GM21786 (cell line): ENCODE measurements at regions not wholly inside any gene's neighbourhood (a gene's known extent, or its start where the extent isn't known, plus 50 kb on each side); places are given as distances from the start of the nearest gene placed in this dataset.

Experiments
- ATAC-seq: cut with Tn5 transposase; IDR thresholded peaks from one replicate; pipeline ENCODE4 v1.9.1; 2021; ENCODE audit not compliant: unreplicated experiment

DNA sequence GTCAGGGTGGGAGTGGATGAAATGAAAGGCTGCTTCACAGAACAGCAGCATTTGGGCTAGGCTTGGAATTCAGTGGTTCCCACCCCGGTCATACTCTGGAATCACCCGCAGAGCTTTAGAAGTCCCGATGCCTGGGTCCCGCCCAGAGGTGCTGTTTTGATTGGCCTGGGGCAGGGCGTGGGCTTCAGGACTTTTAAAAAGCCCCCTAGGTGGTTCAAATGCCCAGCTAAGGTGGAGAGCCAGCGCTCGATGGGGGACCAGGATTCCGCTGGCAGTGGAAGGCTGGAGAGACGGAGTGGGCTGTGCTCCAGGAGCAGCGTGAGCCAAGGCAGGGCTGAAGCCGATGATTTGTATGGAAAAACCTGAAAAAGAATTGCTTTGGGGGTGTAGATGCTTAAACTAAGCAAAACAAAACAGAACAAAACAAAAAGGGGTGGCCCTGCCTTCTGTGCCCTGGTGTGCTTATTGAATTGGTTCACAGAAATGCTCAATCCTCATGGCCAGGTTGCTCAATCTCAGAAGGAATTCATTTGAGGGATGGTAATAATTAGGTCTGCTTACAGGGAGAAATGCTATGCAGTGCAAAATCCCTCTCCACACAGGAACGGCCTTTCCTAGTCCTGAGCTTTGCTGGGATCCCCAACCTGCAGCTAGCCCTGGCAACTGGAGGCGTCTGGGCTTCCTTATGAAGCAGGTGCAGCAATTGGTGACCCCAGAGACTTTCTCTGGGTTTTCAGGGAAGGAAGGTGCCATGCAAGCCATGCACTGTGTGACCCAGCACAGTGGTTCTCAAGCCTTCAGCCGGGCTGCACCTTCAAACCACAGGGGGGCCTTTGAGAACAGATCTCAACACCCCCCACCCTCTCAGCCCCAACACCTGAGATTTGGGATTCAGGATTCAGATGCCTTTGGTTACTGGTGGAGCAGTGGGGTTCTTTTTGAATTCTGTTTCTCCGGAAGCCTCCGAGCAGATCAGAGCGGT, 174.0 kb upstream of the ZNF618 start:
- ATAC-seq: no peak

DNA sequence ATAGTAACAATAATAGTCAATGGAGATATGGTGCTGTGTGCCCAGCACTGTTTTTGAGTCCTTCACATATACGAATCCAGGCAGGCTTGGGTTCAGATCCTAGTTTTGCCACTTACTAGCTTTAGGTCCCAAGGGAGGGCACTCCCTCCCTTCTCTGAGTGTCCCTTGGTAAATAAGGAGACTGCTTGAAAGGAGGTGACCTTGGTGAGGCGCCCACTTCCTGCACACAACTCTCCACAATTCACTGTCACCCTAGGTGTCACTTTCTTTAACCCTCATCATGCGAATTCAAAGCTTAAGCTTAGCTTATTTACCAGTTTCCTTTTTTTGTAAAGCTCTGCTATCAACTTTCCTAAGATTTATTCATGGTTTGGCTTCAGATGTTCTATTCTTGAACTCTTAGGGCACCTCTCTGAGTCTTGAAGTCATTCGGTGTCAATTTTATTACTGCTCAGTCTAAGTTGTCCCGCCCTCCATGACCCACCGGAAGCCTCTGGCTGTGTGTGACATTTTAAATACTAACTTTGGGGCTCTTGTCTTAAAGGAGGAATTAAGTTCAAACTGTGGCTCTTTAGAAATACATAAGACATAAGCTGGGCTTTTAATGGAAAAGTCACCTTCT, 170.7 kb upstream of the ZNF618 start:
- no peak for ATAC-seq

DNA sequence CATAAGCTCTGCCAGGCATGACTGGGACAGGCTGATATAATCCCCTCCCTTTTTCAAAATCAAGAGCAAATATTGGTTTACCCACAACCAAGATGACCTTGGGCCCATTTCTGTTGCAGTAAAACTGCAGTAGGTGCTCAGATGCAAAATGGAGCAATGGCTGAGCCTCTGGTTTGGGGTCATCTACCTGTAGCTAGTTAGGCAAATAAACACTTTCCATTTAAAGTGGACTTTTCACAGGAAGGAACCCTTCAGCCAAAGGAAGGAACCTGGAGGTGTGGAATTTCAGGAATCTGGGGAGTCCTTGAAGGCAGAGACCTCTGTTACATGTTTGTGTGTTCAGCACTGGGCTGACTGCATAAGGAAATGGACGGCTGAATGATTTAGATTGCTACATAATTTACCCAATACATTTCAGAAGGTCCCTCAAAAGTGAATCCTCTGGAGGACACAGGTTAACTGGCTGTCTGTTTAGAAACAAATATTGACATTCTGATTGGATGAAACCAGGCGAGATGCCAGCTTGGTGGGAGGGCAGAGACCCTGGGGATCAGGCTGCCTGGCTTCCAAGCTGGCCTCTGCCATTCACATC, 170.1 kb upstream of the ZNF618 start:
- ATAC-seq: no peak

DNA sequence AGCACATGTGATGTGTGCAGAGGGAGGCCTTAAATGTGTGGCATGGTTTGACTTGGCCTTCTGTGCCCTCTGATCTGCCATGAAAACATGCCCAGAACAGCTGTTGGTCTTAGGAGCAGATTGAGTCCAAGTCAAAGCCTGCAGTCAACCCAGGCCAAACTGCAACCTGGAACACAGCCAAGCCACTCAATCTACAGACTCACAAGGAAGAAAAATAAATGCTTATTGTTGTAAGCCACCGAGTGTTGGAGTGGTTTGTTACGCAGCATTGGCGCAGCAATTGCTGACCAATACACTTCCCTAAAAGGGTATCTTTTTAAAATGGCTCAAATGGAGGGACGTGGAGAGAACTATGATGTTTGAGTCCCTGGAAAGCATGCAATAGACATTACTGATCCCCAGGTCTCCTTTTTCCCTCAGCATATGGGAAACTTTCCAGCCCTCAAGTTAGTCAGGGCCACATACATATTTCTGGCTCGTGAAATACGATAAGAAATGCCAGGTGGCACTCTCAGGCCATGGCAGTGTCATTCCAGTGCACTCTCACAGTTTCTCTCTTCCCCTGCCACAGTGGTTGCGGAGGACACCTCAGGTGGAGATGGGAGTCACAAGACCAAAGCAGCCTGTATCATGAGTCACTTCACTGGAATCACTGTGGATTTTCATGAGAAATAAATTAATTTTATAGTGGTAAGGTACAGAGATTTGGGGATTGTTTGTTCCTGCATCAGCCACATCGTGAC, 168.0 kb upstream of the ZNF618 start:
- no peak for ATAC-seq

DNA sequence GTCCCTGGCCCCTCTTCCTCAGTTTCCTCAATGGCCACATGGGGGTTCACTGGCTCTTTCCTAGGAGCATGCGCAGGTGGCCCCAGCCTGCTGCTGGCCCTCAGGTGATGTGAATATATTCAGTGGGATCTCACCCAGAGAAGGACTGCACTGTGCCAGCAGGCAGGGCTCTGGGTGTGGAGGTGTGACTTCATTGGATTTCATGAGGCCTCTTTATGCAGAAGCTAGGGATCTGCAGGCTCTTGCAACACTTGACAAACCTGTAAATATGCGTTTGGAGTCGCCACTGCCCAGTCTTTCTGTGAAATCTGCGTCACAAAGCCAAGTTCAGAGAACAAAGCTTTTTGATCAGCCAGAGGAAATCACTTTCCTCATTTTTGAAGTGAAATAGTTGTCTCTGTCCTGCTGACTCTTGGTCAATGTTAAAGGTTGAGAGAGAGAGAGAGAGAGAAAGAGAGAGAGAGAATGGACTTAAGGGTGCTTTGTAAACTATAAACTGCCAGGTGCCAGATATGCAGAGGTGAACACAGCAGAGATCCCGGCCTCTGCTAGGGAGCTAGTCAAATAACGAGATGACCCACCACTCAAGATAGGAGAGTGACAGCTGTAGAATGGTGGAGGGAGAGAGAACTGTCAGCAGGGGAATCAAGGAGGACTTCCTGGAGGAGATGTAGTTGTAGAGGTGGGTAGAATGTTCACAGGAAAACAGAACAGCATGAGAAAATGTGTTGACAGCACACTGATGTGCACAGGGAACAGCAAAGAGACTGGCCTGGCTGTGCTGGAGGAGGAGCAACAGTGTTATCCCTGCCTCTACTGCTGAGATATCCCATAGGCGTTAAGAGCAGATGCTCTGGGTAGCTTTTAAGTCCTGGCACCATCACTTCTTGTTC, 167.0 kb upstream of the ZNF618 start:
- ATAC-seq: no peak

DNA sequence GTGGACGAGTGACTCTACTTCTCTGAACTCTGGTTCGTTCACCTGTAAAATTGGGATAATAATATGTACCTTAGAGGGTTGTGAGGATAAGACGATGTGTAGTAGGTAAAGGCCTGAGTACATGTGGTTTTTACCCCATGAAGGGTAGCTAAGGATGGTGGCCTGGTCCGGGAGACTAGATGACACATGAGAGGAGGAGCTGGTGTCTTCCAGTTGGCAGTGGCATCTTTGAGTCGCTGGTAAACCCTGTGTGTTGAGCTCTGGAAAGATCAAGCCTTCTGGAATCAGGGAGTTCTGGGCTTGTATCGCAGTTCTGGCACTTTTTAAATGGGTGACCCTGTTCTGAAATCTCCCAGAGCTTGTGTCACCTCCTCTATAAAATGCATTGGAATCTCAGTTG, 166.4 kb upstream of the ZNF618 start:
- no peak for ATAC-seq

DNA sequence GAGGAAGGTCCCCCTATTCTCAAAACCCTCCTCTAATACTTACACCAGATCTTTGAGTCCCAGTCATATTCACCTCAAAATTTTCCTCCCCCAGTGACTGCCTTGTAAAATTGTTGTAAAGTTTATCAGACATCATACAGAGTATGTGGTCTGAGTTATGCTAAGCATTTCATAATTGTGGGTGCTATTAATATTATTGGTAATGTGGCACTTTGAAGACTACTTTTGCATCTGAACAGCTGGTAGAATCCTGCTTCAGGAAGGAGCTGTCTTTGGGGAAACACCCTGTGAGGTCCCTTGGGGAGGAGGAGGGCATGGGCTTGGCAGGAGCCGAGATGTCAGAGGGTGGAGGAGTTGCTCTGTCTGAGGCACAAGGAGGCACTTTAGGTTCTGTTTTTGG, 164.9 kb upstream of the ZNF618 start:
- no peak for ATAC-seq

DNA sequence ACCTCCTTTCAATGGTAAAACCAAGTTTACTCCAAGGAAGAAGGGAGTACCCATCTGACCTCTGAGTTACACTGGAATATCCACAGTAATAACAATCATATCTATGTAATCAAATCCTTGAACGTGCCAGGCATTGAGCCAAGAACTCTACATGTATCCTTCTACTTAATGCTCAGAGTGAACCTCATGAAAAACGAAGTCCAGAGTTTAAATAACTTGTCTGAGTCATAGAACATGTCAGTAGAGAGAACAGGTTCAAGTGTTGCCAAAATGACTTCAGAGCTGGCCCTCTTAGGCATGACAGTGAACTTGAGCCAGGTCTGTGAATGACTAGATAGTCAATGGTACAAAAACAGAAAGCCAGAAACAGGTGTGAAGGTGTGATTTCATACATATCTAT, 164.1 kb upstream of the ZNF618 start:
- no peak for ATAC-seq

DNA sequence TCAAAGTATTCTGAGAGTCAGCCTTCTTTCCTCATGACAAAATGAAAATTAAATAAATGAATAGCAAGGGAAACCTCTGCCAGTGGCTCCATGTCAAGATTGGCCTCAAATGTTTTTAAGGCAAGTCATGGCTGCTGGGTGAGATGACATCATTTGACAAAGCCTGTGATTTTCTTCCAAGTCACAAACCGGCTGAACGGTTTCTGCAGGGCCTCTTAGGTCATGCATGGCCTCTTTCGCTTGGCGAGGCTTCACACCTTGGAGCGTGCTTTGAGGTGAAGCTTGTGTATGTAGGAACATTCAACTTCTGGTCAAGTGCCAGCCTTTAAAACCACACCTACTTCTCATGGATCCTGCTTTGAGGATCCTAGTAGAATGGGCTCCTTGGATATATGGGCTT, 161.0 kb upstream of the ZNF618 start:
- ATAC-seq: no peak

DNA sequence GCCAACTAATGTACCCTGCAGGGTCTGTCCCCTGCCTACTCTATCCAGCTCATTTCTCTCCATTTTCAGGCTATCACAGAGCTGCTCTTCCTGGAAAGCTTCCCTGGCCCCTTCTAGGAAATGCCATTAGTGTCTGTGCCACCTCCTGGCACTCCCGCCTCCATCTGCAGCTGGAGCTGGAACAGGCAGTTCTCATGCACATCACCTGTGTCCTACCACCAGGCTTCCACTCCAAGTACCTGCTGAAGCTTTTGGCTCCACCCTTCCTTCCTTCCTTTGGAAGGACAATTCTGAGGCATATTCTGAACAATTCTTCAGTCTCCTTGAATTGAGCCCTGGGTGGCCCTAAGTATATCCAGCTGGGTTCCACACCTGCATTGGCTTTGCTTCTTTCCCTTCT, 156.2 kb upstream of the ZNF618 start:
- ATAC-seq: no peak

DNA sequence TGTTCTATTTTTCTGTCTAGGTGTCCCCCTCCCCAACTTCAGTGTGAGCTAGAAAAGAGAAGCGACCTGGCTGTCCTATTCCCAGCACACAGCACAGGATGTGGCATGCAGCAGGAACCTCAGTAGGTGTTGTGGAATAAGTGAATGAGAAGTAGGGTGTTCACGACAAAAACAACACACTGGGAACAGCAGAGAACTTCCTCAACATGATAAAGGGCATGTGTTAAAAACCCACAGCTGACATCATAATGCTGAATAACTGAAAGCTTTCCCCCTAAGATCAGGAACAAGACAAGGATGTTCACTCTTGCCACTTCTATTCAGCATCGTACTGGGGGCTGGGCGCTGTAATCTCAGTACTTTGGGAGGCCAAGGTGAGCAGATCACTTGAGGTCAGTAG, 155.6 kb upstream of the ZNF618 start:
- no peak for ATAC-seq

DNA sequence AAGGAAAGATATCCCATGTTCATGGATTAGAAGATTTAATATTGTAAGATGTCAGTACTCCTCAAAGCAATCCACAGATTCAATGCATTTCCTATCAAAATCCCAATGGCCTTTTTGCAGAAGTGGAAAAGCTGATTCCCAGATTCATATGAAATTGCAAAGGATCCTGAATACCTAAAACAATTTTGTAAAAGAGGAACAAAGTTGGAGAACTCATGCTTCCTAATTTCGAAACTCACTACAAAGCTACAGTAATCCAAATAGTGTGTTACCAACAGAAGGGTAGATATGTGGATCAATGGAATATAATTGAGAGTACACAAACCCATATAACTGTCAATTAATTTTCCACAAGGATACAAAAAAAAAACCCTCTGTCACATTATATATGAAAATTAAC, 154.3 kb upstream of the ZNF618 start:
- no peak for ATAC-seq

DNA sequence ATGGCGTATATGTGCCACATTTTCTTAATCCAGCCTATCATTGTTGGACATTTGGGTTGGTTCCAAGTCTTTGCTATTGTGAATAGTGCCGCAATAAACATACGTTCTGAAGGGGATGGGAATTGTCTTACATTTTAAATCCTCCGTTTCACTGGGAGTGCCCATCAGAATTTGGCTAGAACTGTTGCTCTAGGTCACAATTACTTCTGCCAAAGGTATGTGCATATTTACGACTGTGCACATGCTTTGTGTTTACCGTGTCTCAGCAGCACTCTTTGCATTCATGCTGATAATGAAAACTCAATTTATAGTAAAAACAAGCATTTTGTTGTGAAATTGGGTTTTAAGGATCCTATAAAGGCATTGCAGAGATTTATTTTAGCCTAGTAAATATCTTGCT, 151.9 kb upstream of the ZNF618 start:
- no peak for ATAC-seq

DNA sequence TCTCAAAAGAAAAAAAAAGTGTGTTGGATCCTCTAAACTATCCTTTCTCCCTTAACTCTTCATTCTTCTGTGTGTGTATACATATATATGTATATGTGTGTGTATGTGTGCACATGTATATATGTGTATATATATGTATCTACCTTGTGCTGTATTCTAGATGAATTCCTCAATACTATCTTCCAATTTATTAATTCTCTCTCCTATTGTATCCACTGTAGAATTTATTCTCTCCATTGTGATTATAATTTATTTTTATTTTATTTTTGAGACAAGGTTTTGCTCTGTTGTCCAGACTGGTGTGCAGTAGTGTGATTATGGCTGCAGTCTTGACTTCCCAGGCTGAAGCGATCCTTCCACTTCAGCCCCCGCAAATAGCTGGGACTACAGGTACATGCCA, 147.1 kb upstream of the ZNF618 start:
- no peak for ATAC-seq

DNA sequence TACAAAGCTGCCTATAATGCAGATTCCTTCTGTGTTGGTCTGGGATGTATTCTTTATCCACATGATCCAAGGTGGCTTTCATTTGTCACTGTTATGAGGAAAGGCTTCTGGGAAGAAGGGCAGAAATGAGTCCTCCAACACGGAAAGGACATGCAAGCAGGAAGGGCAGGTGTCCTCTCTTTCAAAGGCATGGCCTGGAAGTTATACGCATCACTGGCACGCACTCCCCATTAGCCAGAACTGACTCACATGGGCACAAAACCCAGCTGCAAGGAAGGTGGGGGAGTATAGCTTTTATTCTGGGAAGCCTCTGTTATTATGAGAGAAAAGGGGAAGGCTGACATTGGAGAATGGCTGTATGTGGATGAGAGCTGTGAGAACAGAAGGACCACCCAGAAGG, 141.3 kb upstream of the ZNF618 start:
- ATAC-seq: no peak

DNA sequence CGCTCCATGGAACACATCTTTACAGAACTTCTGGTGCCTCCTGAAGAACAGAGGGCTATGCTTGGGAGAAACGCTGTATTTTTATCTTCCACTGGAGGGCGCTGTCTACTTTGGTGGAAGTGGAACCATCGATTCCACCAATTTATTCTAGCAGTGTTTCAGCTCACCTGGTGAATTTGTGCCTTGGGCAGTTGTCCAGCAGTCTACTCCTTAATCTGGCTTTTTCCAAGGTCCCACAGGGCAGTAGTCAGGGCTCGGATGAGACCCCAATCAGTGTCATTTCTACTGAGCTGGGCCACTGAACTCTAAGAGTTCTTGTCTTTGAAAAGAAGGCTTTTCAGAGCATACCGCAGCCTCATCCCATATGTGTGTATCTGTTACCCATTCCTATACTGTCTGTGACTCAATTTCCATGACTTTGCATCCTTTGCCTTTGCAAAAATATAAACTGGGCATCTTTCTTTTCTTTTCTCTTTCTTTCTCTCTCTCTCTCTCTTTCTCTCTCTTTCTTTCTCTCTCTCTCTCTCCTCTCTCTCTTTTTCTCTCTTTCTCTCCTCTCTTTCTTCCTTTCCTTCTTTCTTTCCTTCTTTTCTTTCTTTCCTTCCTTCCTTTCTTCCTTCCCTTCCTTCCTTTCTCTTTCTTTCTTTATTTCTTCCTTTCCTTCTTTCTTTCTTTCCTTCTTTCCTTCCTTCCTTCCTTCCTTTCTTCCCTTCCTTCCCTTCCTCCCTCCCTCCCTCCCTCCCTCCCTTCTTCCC, 138.4 kb upstream of the ZNF618 start:
- ATAC-seq: no peak

DNA sequence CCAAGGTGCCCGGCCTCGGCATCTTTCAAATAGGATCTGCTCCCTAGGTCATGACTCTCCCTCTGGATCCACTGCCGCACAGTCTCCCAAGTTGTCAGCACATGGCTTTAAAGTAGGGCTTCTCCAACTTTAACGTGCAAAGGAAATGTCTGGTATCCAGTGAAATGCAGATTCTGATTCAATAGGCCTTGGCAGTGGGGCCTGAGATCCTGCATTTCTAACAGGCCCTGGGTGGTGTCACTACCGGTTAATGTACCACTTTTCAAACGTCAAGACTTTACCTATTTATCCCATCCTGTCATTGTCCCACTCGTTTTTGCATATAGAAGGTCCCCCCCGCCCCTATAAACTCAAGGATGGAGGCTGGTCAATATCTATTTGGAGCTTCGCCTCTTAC, 137.6 kb upstream of the ZNF618 start:
- no peak for ATAC-seq

DNA sequence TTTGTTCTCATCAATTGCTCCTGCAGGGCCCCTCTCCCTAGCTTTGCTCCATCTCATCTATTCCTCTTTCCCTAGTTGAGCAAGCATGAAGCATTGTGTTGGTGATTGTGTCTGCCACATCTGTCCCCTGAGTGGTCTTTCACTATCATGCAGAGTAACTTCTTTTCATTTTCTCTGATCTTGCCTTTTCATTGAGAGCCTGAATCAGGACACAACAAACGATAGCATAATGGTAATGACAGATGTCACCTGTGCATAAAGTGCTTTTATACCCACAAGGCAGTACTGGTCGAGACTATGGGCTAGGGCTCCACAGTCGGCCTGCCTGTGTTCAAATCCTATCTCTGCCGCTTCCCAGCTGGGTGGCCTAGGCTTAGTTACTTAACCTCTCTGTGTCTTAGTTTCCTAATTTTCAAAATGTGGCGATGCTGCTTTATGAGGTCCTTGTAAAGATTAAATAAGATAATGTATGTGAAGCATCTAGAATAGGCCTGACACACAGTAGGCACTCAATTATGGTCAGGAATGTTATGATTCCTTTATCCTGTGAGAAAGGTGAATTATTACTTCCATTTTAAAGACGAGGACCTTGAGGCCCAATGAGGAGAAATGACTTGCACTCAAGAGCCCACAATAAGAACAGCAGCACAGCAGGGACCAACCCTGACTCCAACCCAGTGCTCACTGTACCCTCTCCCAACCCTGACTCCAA, 137.1 kb upstream of the ZNF618 start:
- no peak for ATAC-seq
